OCI-LY1 (cell line): ENCODE measurements at regions not wholly inside any gene's neighbourhood (a gene's known extent, or its start where the extent isn't known, plus 50 kb on each side); places are given as distances from the start of the nearest gene placed in this dataset.

ENCODE experiments used
- EZH2 ChIP-seq: fragments of 200-600 bp; sonication (generic), shearing (Covaris generic); IDR thresholded peaks from 2 replicates; pipeline ENCODE4 v1.8.0; 2017; ENCODE audit warnings: borderline replicate concordance, mixed run types, mild to moderate bottlenecking, antibody characterized with exemption, low read length, moderate library complexity, mixed read lengths
- TF ChIP-seq, protein P1 (sequence below): fragments of 200-600 bp; sonication (generic), shearing (Covaris generic); IDR thresholded peaks from 2 replicates; pipeline ENCODE4 v1.5.1; 2017; ENCODE audit warnings: mild to moderate bottlenecking, antibody characterized with exemption, low read length, moderate library complexity, mixed read lengths

DNA sequence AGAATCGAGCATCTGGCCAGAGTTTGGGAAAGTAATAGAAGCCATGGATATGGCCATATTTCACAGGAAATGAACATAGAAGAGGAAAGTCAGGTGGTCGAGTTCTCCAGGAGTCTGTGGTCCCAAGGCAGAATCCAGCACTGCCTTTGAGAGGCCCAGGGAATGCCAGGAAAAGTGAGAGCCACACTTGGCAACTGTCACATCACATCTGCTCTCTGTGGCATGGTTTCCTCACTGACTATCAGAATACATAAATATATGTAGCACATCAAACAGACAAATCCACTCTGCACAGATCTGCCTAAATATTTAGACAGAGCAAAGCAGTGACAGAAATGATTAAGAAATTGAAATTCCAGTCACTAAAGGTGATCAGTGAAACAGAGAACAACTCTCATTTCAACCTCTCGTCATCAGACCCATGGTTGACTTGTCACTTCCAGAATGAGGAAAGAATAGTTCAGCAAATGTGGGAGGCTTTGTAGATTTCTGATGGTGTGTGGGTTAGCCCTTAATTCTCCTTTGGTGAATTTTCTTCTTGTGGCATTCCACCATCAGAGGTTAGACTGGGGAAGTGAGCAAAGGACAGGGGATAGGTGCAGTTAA is 58.8 kb upstream of the MAN1A2 start:
- TF ChIP-seq EZH2 = no peak
- TF ChIP-seq, protein P1, sequence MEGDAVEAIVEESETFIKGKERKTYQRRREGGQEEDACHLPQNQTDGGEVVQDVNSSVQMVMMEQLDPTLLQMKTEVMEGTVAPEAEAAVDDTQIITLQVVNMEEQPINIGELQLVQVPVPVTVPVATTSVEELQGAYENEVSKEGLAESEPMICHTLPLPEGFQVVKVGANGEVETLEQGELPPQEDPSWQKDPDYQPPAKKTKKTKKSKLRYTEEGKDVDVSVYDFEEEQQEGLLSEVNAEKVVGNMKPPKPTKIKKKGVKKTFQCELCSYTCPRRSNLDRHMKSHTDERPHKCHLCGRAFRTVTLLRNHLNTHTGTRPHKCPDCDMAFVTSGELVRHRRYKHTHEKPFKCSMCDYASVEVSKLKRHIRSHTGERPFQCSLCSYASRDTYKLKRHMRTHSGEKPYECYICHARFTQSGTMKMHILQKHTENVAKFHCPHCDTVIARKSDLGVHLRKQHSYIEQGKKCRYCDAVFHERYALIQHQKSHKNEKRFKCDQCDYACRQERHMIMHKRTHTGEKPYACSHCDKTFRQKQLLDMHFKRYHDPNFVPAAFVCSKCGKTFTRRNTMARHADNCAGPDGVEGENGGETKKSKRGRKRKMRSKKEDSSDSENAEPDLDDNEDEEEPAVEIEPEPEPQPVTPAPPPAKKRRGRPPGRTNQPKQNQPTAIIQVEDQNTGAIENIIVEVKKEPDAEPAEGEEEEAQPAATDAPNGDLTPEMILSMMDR = no peak
